H9 (cell line): ENCODE measurements at regions not wholly inside any gene's neighbourhood (a gene's known extent, or its start where the extent isn't known, plus 50 kb on each side); places are given as distances from the start of the nearest gene placed in this dataset.

Experiments used
- DNase-seq: peaks from one replicate; pipeline ENCODE4 v3.0.0-alpha.2; 2017
- H2AFZ ChIP-seq: one replicate; pipeline ENCODE4 v1.6.1; 2013; ENCODE audit warnings: mild to moderate bottlenecking, low read length, control low read depth, moderate library complexity
- H2AK5ac ChIP-seq: 2 replicates; pipeline ENCODE4 v1.6.1; 2013; ENCODE audit warnings: low read length, control low read depth, mixed read lengths; ENCODE audit not compliant: insufficient read length
- H2BK120ac ChIP-seq: one replicate; pipeline ENCODE4 v1.6.1; 2013; ENCODE audit warnings: low read depth, mild to moderate bottlenecking, low read length, control low read depth, inconsistent platforms; ENCODE audit not compliant: poor library complexity, severe bottlenecking
- H2BK12ac ChIP-seq: 2 replicates; pipeline ENCODE4 v1.6.1; 2013; ENCODE audit warnings: low read length, control low read depth, mixed read lengths, low read depth; ENCODE audit not compliant: insufficient read length
- H2BK15ac ChIP-seq: 2 replicates; pipeline ENCODE4 v1.6.1; 2013; ENCODE audit warnings: low read depth, low read length, control low read depth
- H2BK20ac ChIP-seq: one replicate; pipeline ENCODE4 v1.6.1; 2013; ENCODE audit warnings: low read depth, mild to moderate bottlenecking, low read length, control low read depth, inconsistent platforms; ENCODE audit not compliant: poor library complexity, severe bottlenecking
- H2BK5ac ChIP-seq: 2 replicates; pipeline ENCODE4 v1.6.1; 2013; ENCODE audit warnings: low read length, control low read depth, mixed read lengths; ENCODE audit not compliant: insufficient read length
- H3K14ac ChIP-seq: 2 replicates; pipeline ENCODE4 v1.6.1; 2013; ENCODE audit warnings: low read length, control low read depth; ENCODE audit not compliant: insufficient read depth
- H3K18ac ChIP-seq: 2 replicates; pipeline ENCODE4 v1.6.1; 2013; ENCODE audit warnings: low read depth, mild to moderate bottlenecking, mixed read lengths, low read length, control low read depth; ENCODE audit not compliant: insufficient read length
- H3K23ac ChIP-seq: 2 replicates; pipeline ENCODE4 v1.6.1; 2013; ENCODE audit warnings: low read length, control low read depth, mixed read lengths, low read depth; ENCODE audit not compliant: insufficient read length
- H3K23me2 ChIP-seq: 2 replicates; pipeline ENCODE4 v1.6.1; 2013; ENCODE audit warnings: low read depth, mild to moderate bottlenecking, mixed read lengths, low read length, control low read depth; ENCODE audit not compliant: insufficient read length, poor library complexity, severe bottlenecking
- H3K27ac ChIP-seq: 2 replicates; pipeline ENCODE4 v1.5.1; 2013; ENCODE audit warnings: low read length, control low read depth, mixed read lengths, low read depth; ENCODE audit not compliant: insufficient read length
- H3K27me3 ChIP-seq: 2 replicates; pipeline ENCODE4 v1.6.1; 2013; ENCODE audit warnings: low read length, control low read depth, inconsistent platforms; ENCODE audit not compliant: insufficient read depth
- H3K4ac ChIP-seq: 2 replicates; pipeline ENCODE4 v1.6.1; 2013; ENCODE audit warnings: low read depth, mild to moderate bottlenecking, control low read depth, inconsistent platforms, low read length, moderate library complexity
- H3K4me1 ChIP-seq: 2 replicates; pipeline ENCODE4 v1.6.1; 2013; ENCODE audit warnings: low read length, control low read depth, inconsistent platforms; ENCODE audit not compliant: insufficient read depth
- H3K4me2 ChIP-seq: 2 replicates; pipeline ENCODE4 v1.6.1; 2013; ENCODE audit warnings: low read length, control low read depth, mixed read lengths; ENCODE audit not compliant: insufficient read length, insufficient read depth
- H3K56ac ChIP-seq: 2 replicates; pipeline ENCODE4 v1.6.1; 2013; ENCODE audit warnings: low read depth, mild to moderate bottlenecking, mixed read lengths, low read length, control low read depth; ENCODE audit not compliant: insufficient read length
- H3K79me1 ChIP-seq: 2 replicates; pipeline ENCODE4 v1.6.1; 2013; ENCODE audit warnings: low read depth, mild to moderate bottlenecking, moderate library complexity, low read length, control low read depth, inconsistent platforms; ENCODE audit not compliant: insufficient read depth, poor library complexity, severe bottlenecking
- H3K79me2 ChIP-seq: 2 replicates; pipeline ENCODE4 v1.6.1; 2013; ENCODE audit warnings: low read length, control low read depth, inconsistent platforms; ENCODE audit not compliant: insufficient read depth
- H3K9ac ChIP-seq: 2 replicates; pipeline ENCODE4 v1.6.1; 2013; ENCODE audit warnings: low read length, control low read depth, mixed read lengths; ENCODE audit not compliant: insufficient read length; ENCODE audit errors: extremely low read depth
- H3K9me3 ChIP-seq: one replicate; pipeline ENCODE4 v1.6.1; 2013; ENCODE audit warnings: low read depth, low read length, inconsistent platforms; ENCODE audit not compliant: control insufficient read depth
- H3T11ph ChIP-seq: one replicate; pipeline ENCODE4 v1.6.1; 2013; ENCODE audit warnings: mild to moderate bottlenecking, low read length, control low read depth, inconsistent platforms
- H4K20me1 ChIP-seq: one replicate; pipeline ENCODE4 v1.6.1; 2013; ENCODE audit not compliant: control insufficient read depth, insufficient read length, insufficient read depth
- H4K5ac ChIP-seq: 2 replicates; pipeline ENCODE4 v1.6.1; 2013; ENCODE audit warnings: low read depth, mild to moderate bottlenecking, mixed read lengths, low read length, control low read depth; ENCODE audit not compliant: insufficient read length
- H4K8ac ChIP-seq: replicated peaks from 2 replicates; pipeline ENCODE4 v1.6.1; 2013; ENCODE audit warnings: low read length, control low read depth, mixed read lengths, low read depth; ENCODE audit not compliant: insufficient read length
- H4K91ac ChIP-seq: 2 replicates; pipeline ENCODE4 v1.6.1; 2013; ENCODE audit warnings: low read depth, mild to moderate bottlenecking, moderate library complexity, mixed read lengths, low read length, control low read depth; ENCODE audit not compliant: insufficient read length
- H3K27ac Mint-ChIP-seq, 3 experiments: 2 replicates in 2 of 3; 3 replicates in 1 of 3; pipeline ENCODE4 v1.8.0; 2020 to 2021; ENCODE audit warnings: mixed read lengths in 3 of 3, mild to moderate bottlenecking in 1 of 3, moderate library complexity in 1 of 3
- H3K27me3 Mint-ChIP-seq: 2 replicates; pipeline ENCODE4 v1.8.0; 2021; ENCODE audit warnings: low read depth, mild to moderate bottlenecking, moderate library complexity, mixed read lengths
- H3K36me3 Mint-ChIP-seq, 3 experiments: 2 replicates in 2 of 3; 3 replicates in 1 of 3; pipeline ENCODE4 v1.8.0; 2020 to 2021; ENCODE audit warnings: low read depth in 3 of 3, mixed read lengths in 3 of 3; ENCODE audit not compliant: insufficient read depth in 1 of 3
- H3K4me1 Mint-ChIP-seq, 2 experiments: 2 replicates each; pipeline ENCODE4 v1.8.0; 2020; ENCODE audit warnings: mixed read lengths in 2 of 2
- H3K4me3 Mint-ChIP-seq, 2 experiments: 2 replicates in 1 of 2; 3 replicates in 1 of 2; pipeline ENCODE4 v1.8.0; 2020 to 2021; ENCODE audit warnings: mild to moderate bottlenecking in 2 of 2, mixed read lengths in 2 of 2, moderate library complexity in 1 of 2
- H3K9me3 Mint-ChIP-seq, 2 experiments: 2 replicates in 1 of 2; 3 replicates in 1 of 2; pipeline ENCODE4 v1.8.0; 2020; ENCODE audit warnings: mild to moderate bottlenecking in 2 of 2, mixed read lengths in 2 of 2, moderate library complexity in 1 of 2
- WGBS: extraction: QIAGEN DNeasy Blood & Tissue Kit; methylation state at CpG from one replicate; pipeline ENCODE4 v1.1.7; 2013; ENCODE audit warnings: missing lambda C conversion rate, low lambda C conversion rate, mixed read lengths; ENCODE audit not compliant: insufficient read length; ENCODE audit errors: extremely low coverage; 5-methylcytosine and 5-hydroxymethylcytosine counted together
- TF ChIP-seq, protein P1 (sequence below): fragments of 200-600 bp; sonication (generic); conservative IDR thresholded peaks from 3 replicates; pipeline ENCODE4 v1.8.0; 2021; ENCODE audit warnings: antibody characterized with exemption, mild to moderate bottlenecking

DNA sequence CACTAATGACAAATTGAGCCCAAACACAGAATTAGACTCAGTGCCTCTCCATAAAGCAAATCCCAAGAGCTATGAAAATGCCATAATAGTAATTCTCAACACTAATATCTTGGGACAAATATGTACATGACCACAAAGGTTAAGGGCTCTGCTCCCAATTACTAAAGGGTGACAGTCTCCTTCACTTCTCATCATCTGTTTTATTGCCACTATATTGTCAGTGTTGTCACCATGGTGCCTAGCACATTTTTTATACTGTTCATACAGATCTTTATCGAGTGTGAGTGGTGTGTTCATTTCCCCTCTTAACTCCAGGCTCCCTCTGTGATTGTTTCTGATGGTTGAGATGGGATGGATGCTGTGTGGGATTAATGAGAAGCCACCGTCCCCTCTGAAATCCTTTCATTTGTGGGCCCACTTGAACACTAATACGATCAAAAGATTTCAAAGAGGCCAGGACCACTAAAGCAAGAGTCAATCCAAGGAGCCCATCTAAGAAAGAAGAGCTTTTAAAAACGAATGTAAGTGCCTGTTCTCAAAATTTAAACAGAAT lies 277.7 kb downstream of the GXYLT1 start:
- Histone ChIP-seq H3K4me1 (no peaks in the 10 kb centered on the region), H3K4ac (no peak overlapping the region), H4K91ac (no peak overlapping the region), H3T11ph (no peak overlapping the region), H3K4me2 (no peak overlapping the region), H2BK5ac (no peak overlapping the region), H2BK15ac (no peak overlapping the region), H2AK5ac (no peak overlapping the region), H4K5ac (no peak overlapping the region), H2BK120ac (no peak overlapping the region), H3K27me3 (no peaks in the 10 kb centered on the region; the same call in 1 of the 2 replicates), H3K23me2 (no peaks in the 10 kb centered on the region), H3K23ac (no peak overlapping the region), H4K8ac (no peak overlapping the region), H3K18ac (no peak overlapping the region), H3K56ac (no peak overlapping the region), H3K27ac (no peak overlapping the region), H3K9me3 (no peaks in the 10 kb centered on the region), H3K79me1 (no peaks in the 10 kb centered on the region), H3K79me2 (no peaks in the 10 kb centered on the region), H2BK20ac (no peak overlapping the region), H3K14ac (no peak overlapping the region), H2AFZ (no peak overlapping the region), H3K9ac (no peak overlapping the region), H2BK12ac (no peak overlapping the region), H4K20me1 (no peaks in the 10 kb centered on the region)
- no peak for DNase-seq
- Mint-ChIP-seq H3K4me1 (peaks cover 6% of the 10 kb centered on the region in 2 experiments; a peak in 3 of 4 replicates), H3K4me3 (no peak overlapping the region), H3K9me3 (peaks cover 7 to 10% of the 10 kb centered on the region in 2 experiments; a peak in 4 of 5 replicates), H3K36me3 (no peaks in the 10 kb centered on the region; a peak in 1 of 7 replicates), H3K27ac (peak overlapping the region in 1 of 3 experiments; percentile 22; a peak in 2 of 7 replicates), H3K27me3 (peaks cover 4% of the 10 kb centered on the region)
- WGBS, result no CpG with 5 or more reads among the region's 4 CpGs
- TF ChIP-seq, protein P1, sequence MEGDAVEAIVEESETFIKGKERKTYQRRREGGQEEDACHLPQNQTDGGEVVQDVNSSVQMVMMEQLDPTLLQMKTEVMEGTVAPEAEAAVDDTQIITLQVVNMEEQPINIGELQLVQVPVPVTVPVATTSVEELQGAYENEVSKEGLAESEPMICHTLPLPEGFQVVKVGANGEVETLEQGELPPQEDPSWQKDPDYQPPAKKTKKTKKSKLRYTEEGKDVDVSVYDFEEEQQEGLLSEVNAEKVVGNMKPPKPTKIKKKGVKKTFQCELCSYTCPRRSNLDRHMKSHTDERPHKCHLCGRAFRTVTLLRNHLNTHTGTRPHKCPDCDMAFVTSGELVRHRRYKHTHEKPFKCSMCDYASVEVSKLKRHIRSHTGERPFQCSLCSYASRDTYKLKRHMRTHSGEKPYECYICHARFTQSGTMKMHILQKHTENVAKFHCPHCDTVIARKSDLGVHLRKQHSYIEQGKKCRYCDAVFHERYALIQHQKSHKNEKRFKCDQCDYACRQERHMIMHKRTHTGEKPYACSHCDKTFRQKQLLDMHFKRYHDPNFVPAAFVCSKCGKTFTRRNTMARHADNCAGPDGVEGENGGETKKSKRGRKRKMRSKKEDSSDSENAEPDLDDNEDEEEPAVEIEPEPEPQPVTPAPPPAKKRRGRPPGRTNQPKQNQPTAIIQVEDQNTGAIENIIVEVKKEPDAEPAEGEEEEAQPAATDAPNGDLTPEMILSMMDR, result no peak
